Renal cortex interstitium (tissue), 11 donors: ENCODE measurements at regions not wholly inside any gene's neighbourhood (a gene's known extent, or its start where the extent isn't known, plus 50 kb on each side); places are given as distances from the start of the nearest gene placed in this dataset.

Experiments used
- DNase-seq, 11 donors: peaks; one replicate each; pipeline ENCODE4 v3.0.0-alpha.2; 2013; ENCODE audit warnings: low read depth in 9 of 11, low spot score in 4 of 11; ENCODE audit errors: extremely low read depth in 1 of 11

DNA sequence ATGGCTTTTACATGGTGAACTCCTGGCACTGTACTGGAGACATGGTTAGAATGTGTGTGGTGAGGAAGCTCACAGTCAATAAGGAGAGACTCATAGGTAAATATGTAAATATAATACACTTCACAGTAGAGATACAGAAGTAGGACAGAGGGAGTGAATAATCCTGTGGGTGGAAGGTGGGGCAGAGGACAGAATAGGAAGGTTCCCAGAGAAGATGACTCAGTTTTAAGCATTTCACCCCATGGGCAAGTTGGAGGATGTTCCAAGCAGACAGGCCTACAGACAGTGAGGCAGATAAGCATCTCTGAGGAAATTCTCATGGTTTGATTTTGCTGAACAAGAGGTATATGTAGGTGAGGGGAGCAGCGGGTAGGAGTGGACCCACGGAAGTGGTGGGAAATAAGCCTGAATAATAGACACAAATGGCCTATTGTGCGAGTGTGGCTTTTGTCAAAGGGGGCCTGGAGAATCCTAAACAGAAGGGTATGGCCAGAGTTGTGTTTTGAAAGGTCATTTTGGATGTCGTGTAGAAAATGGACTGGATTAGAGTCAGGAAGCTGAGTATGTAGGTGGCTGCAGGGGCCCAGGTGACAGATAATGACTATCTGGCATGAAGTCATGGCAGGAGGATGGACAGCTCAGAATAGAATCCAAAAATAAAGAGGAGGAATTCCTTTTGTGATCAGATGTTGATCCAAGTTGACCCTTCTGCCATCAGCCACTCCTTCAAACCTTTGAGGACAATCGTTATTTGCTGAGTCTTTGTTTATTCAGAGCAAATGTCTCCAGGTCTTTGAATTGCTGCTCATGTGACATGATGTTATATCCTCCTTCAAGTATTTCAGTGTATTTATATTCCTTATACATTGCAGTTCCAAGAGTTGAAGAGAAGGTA, 97.3 kb upstream of the THRB start:
- DNase-seq = no peak

DNA sequence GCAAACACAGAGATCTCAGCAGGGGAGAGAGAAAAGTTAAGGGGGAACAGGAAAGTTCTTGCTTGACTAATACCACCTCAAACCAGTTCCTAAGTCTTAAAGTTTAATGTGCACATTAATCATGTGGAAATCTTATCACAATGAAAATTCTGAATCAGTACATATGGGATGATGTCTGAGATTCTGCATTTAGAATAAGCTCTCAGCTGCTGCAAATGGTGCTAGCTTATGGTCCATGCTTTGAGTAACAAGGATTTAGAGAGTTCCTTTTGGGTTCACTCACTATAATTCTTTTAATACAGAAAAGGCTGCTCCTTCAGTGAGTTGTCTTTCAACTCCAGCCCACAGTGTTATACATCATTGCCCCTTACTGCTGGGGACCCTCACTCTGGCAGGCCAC, 99.5 kb upstream of the THRB start:
- DNase-seq = no peak

DNA sequence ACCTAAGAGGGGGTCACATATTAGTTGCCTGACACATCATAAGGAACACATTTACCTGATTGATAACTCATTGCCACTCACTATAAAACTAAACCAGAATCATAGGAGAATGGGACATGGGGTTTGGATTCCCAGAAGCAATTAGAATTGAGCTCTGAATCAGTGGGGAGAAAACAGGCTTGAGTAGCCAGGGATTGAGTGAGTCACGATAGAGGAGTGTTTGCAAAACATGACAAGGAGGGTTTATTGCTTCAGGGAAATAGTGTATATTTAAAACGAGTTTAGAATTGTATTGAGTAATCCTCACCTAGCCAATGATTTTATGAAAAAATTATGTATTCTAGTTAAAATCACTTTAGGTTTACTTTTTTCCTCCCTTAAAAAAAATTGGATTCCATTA, 101.1 kb upstream of the THRB start:
- no peak for DNase-seq

DNA sequence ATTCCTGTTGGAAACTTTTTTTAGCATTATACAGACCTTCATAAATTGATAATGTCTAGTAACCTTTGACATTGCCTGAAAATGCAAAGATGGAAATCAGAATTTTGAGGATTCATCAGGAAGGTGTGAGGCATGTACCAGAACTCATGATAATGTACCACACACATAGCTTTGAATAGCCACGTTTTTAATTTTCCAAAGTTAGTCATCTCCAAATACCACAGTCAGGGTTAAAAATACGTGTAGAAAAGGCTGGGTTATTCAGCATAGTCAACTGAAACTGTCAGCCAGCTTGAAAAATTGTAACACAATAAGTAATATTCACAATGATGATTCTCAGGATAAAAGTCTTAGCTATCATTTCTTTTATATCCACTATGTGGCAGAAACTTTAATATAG, 102.0 kb upstream of the THRB start:
- DNase-seq = no peak

DNA sequence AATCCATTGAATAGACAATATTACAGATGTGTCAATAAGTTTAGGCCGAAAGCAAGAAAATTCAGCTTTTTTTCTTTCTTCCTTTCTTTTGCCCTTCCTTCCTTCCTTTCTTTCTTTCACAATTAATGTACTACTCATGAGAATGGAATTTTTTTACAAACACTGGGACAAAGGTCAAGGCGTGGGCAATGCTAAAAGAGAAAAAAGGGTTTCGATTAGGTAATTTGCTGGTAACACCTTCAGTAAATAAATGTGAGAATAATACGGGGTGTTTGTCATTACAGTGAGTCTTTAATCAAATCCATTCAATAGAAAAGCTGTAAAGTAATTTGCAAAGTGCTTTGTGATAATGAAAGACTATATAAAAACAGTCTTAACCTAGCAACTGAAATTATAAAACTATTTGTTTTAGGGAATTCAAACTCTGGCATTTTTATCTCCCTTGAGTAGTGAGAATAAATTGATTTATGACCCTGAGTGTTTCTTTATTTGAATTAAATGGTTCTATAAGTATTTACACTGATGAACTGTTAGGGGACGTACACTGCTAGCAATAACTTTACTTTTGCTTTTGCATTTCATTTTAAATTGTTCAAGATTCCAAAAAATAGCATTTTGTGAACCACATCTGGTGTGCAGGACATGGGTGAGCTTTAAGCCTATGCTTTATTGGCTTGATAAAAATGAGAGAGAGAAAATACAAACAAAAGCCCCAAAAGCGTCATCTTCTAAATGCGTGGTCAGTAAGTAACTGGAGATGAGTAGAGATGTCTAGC, 104.2 kb upstream of the THRB start:
- no peak for DNase-seq

DNA sequence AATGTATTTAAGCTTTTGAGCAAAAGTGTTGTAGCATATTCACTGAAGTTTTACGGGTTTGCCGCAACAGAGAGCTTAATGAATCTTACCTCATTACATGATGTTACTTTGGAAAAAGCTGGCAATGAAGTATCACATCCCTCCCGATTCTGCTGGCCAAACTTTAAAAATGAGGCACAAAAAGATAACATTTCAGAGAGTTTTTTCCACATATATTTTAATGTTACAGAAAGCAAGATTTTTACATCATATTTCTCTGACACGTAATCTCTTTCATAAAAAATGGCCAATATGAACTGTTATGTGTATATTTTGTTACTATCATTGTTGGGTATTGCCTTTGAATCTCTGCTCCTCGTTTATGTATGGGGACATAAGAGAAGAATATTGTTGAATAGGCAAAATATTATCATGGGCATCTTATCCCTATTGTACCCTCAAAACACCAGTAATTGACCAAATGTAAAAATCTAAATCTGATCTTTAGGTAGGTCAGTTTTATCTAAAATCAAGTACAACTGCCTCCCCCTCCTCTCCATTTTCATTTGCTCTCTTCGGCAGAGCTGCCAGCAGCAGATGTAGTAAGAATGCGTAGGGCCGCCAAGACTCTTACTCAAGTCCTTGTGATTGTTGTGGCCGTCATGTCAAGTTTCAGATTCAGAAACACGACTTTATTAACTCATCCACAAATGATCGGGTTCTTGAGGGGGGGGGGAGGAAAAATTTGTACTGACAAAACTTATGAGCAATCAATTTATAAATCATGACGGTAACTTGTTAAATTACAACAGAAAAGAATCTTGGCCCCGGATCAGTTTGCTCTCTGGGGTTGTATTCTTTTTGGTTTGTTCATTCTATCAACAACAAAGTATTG, 106.7 kb upstream of the THRB start:
- DNase-seq = no peak

DNA sequence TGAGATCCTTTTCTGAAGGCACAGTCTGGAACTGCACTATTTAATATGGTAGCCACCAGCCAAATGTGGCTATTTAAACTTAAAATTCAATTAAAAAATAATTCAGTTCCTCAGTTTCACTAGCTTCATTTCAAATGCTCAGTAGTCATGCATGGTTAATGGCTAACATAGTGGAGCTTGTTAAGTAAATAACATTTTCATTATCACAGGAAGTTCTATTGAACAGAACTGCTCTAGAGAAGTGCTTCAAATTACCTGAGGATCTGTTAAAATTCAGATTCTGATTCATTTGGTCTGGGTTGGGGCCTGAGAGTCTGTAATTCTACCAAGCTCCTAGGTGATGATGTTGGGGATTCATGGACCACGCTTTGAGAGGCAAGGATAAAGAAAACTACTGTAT, 109.6 kb upstream of the THRB start:
- no peak for DNase-seq

DNA sequence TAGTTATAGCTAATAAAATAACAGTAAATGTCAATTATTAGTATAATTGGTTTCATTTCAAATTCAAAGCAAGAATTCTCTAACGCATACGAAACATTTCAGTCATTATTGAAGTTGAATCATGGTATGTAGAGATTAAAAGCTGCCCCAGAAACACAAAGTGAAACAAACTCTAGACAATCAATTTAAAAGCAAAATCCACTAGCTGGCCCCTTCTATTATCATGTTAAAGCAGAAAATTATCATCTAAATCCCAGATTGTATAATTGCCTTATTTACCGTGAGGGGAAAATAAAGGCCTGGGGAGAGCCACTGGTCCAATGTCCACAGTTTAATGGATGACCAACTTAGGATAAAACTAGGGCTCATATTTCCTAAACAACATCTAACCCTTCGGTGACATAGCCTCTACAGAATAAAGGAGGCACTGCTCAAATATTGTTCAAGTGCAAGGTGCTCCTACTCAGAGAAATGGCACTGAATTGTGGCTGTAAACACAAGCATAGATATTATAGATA, 110.9 kb upstream of the THRB start:
- no peak for DNase-seq

DNA sequence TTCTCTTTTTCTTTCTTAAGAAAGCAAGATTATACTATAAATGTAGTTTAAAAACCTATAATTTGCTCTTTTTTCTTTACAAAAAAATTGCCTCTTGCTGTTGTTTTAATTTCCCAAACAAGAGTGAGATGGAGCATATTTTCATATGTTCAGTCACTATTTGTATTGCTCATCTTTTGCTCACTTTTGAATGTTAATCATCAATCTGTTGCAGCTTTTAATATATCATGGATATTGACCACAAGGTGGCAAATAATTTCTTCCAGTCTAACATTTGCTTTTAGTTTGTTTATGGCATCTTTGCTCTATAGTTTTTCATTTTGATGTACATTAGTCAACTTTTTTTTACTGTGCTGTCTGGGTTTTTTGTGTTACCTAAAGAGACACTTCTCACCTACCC, 112.6 kb upstream of the THRB start:
- DNase-seq = no peak

DNA sequence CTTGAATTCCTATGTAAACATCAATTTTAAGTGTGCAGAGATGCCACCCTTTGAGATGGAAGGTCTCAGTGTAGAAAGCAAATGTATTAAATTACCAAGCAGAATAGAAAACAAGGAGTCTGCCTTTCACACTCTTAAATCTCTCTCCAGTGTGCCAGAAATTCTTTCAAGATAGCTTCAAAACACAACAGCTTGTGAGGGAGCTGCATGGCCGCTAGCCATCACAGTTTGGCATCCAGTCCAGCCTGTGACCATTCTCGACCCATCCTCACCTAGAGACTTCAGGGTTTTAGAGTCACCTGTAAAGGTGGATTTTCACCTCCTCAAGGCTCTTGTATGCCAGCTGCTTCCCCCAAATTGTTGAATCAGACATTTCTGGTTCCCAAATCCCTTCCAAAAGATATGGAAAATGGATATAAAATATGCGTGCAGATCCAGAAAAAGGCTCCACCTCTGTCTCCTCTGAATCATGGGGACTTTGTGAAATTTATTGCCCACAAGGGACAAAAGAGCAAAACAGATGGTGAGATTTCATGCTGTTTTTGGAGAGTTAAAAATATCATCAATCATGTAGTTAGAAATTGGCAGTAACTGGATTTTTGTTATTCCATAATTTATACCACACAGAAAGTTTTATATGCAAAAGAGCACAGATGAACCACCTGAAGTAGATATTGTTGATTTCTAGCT, 114.2 kb upstream of the THRB start:
- peak in 1 of 11 donors; percentile 15 for DNase-seq

DNA sequence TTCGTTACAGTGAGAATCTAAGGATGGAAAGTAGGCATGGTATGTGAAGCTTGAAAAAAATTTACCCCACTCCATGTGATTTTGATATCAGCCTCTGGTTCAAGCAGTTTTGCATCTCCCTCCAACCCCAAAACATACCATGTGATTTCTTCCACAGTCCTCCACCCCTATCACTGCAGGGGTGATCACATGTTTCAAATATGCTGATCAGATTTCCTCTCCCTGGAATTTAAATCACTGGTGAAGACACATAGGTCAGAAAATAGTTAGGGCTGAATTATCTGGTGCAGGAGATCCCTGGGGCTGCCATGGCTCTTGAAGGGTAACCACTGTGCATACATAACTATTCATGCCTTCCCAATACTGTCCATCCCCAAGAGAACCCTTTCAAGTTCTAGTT, 119.7 kb upstream of the THRB start:
- DNase-seq = no peak

DNA sequence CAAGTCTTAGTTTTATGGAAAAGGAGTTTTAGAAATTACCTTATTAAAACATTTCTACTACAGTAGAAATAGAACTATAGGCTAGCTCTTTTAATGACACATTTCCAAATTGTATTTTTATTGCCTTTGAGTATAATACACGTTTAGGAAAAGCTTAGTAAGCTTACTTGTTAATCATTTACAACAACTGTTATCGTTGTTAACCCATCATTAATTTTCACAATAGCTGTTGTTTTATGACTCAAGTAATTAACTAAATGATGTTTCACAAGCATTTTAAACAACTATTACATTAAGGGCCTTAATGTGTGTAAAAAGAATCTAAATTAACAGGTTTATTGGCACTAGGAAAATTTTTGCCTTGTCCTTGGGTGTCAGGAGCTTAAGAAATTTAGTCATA, 120.5 kb upstream of the THRB start:
- no peak for DNase-seq

DNA sequence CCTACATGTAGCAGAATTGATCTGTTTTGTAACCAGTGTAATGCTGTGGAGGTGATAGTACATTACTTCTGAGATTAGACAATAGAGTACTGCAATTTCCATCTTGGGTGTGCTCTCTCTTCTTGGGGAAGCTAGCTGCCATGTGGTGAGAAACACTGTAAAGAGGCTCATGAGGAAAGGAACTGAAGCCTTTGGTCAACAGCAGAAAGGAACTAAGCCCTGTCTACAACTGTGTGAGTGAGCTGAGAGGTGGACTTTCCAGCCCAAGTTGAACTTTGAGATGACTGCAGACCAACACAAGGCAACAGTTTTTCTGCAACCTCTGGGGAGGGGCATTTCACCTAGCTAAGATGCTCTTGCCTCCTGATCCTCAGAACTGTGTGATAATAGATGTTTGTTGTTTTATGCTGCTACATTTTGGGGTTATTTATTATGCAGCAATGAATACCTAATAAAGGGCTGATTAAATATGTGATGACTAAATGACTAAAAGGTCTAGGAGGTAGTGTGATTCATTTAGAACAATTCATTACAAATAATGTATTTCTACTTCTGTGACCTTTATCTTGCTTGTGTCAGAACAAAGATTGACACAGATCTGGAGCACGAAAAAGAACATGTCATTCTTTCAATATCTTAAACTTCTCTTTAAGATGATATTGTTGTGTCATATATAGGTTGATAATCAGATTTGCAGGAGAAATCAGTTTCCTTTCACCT, 121.6 kb upstream of the THRB start:
- no peak for DNase-seq

DNA sequence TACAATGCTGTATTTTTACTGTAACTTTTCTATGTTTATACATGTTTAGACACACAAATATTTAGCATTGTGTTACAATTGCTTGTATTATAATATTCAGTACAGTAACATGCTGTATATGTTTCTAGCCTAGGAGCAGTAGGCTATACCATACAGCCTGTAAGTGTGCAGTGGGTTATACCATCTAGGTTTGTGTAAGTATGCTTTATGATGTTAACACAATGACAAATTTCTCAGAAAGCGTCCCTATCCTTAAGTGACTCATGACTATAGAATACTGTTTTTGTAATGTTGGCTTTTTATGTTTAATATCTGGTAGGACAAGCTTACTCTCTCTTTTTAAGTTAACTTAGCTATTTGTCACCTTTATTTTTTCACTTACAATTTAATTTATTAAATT, 127.5 kb upstream of the THRB start:
- no peak for DNase-seq

DNA sequence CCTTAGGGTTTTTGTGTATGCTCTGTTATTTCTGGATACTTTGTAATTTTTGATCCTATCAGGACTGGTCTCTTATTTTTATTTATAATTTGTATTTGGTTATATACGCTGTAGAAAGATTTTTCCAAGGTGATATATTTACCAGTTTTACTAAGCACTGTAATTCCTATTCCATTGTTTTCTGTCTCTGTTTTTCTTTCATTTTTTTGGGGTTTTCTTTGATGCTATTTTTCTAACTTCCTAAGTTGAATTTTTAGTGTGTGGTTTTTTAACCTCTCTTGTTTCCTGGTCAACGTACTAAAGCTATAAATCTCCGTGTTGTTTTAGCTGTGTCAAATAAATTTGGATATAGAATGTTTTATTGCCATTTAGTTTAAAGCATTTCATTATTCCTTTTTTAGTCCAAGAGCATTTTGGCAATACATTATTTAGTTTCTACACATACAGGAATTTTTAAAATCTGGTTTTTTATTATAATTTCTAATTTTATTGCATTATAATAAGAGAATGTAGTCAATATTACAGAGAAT, 128.1 kb upstream of the THRB start:
- no peak for DNase-seq

DNA sequence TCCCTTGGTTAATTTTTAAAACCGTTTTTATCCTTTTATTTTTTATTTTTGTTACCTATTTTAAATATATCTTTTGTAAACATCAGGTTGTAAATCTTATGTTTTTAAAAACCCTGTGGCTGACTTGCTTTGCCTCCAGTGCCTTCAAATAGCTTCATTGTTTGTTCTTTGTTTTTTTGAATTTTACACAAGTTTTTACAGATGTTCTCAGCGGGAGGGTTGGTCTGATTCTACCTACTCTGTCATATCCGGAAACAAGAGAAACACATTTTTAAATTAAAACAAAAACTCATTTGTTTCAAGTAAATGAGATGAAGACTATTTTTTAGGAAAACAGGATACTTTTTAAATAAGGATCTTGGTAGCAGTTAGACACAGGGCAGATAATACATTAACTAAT, 129.0 kb upstream of the THRB start:
- no peak for DNase-seq

DNA sequence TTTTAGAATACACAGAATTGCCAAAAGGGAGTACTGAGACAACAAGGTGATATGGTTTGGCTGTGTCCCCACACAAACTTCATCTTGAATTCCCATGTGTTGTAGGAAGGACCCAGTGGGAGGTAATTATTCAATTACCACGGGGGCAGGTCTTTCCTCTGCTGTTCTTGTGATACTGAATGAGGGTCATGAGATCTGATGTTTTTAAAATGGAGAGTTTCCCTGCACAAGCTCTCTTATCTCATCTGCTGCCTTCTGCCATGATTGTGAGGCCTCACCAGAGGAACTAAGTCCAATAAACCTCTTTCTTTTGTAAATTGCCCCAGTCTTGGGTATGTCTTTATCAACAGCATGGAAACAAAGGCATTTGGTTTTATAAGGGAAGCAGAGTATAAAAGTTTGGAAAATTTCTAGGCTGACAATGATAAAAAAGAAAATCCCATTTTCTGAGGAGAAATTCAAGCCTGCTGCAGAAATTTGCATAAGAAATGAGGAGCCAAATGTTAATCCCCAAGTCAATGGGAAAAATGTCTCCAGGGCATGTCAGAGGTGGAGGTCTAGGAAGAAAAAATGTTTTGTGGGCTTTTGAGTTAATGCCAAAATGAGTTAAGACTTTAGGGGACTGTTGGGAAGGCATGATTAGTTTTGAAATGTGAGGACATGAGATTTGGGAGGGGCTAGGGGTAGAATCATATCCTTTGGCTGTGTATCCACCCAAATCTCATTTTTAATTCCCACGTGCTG, 130.5 kb upstream of the THRB start:
- no peak for DNase-seq
